ENCODE measurements at regions not wholly inside any gene's neighbourhood (a gene's known extent, or its start where the extent isn't known, plus 50 kb on each side); places are given as distances from the start of the nearest gene placed in this dataset.

- peak; percentile 64 for DNase-seq (ENCODE audit: low spot score)
Measured at GRCh38 chr22:48434156-48434867, 1393.4 kb downstream of the BRD1 start.

GRCh38 chr22:48433647-48434046 is 1394.0 kb downstream of the BRD1 start:
- intact Hi-C loops (cut with DNase I) = no loop called here
- peak; percentile 74 for DNase-seq (ENCODE audit: low spot score)

More at GRCh38 chr22:48434156-48434867, 1393.4 kb downstream of the BRD1 start:
- intact Hi-C loops (cut with DNase I) = no loop called here

- intact Hi-C loops (cut with DNase I) = no loop called here
- peak; percentile 54 for DNase-seq (ENCODE audit: low spot score)
Measured at GRCh38 chr22:48432781-48433518, 1394.7 kb downstream of the BRD1 start.

GRCh38 chr22:48431536-48432315 is 1395.9 kb downstream of the BRD1 start:
- intact Hi-C loops (cut with DNase I) = no loop called here
- peak; percentile 60 for DNase-seq (ENCODE audit: low spot score)

GRCh38 chr22:48431014-48431413 is 1396.7 kb downstream of the BRD1 start:
- DNase-seq (ENCODE audit: low spot score) = peak; percentile 8
- intact Hi-C loops (cut with DNase I) = no loop called here

- intact Hi-C loops (cut with DNase I) = no loop called here
- peak; percentile 77 for DNase-seq (ENCODE audit: low spot score)
Measured at GRCh38 chr22:48429446-48430020, 1398.1 kb downstream of the BRD1 start.

- intact Hi-C loops (cut with DNase I) = no loop called here
- DNase-seq (ENCODE audit: low spot score) = peak; percentile 34
Measured at GRCh38 chr22:48428631-48429371, 1398.9 kb downstream of the BRD1 start.

GRCh38 chr22:48427731-48428211 is 1399.9 kb downstream of the BRD1 start:
- intact Hi-C loops (cut with DNase I) = no loop called here
- DNase-seq (ENCODE audit: low spot score) = peak; percentile 64

GRCh38 chr22:48426466-48427380 is 1401.0 kb downstream of the BRD1 start:
- DNase-seq (ENCODE audit: low spot score) = peak; percentile 78
- intact Hi-C loops (cut with DNase I) = no loop called here

GRCh38 chr22:48425641-48426040 is 1402.0 kb downstream of the BRD1 start:
- intact Hi-C loops (cut with DNase I) = no loop called here
- DNase-seq (ENCODE audit: low spot score) = peak; percentile 41

- intact Hi-C loops (cut with DNase I) = no loop called here
- peak; percentile 62 for DNase-seq (ENCODE audit: low spot score)
Measured at GRCh38 chr22:48425091-48425506, 1402.6 kb downstream of the BRD1 start.

GRCh38 chr22:48424661-48425060 is 1403.0 kb downstream of the BRD1 start:
- intact Hi-C loops (cut with DNase I) = no loop called here

GRCh38 chr22:48424201-48424627 is 1403.5 kb downstream of the BRD1 start:
- peak; percentile 69 for DNase-seq (ENCODE audit: low spot score)

More at GRCh38 chr22:48424661-48425060, 1403.0 kb downstream of the BRD1 start:
- peak; percentile 62 for DNase-seq (ENCODE audit: low spot score)

GRCh38 chr22:48423481-48423911 is 1404.2 kb downstream of the BRD1 start:
- intact Hi-C loops (cut with DNase I) = no loop called here
- DNase-seq (ENCODE audit: low spot score) = peak; percentile 65

More at GRCh38 chr22:48424201-48424627, 1403.5 kb downstream of the BRD1 start:
- intact Hi-C loops (cut with DNase I) = no loop called here

- intact Hi-C loops (cut with DNase I) = no loop called here
Measured at GRCh38 chr22:48422900-48423480, 1404.7 kb downstream of the BRD1 start.

GRCh38 chr22:48418831-48419230 is 1408.8 kb downstream of the BRD1 start:
- intact Hi-C loops (cut with DNase I) = no loop called here
- peak; percentile 66 for DNase-seq (ENCODE audit: low spot score)

More at GRCh38 chr22:48422900-48423480, 1404.7 kb downstream of the BRD1 start:
- DNase-seq (ENCODE audit: low spot score) = peak; percentile 45
